CD4-positive, alpha-beta T cell treated with Interferon alpha-2 for 1 hour (primary cell): ENCODE measurements at regions not wholly inside any gene's neighbourhood (a gene's known extent, or its start where the extent isn't known, plus 50 kb on each side); places are given as distances from the start of the nearest gene placed in this dataset.
"Not testable (repeated sequence)": the region's sequence is repeated elsewhere in the genome, so short reads cannot be mapped to it uniquely, and the experiment has no call there.

ENCODE experiments used
- DNase-seq, 2 donors: peaks; one replicate each; pipeline ENCODE4 v3.0.0-alpha.2; 2020 to 2022

GRCh38 chr2:107128381-107128780, 242.4 kb upstream of the ST6GAL2 start:
- DNase-seq = no peak

- no peak for DNase-seq
Measured at GRCh38 chr2:107132070-107132469, 246.1 kb upstream of the ST6GAL2 start.

- DNase-seq = no peak
Measured at GRCh38 chr2:107132746-107133145, 246.8 kb upstream of the ST6GAL2 start.

GRCh38 chr2:107133412-107133811, 247.4 kb upstream of the ST6GAL2 start:
- DNase-seq = no peak

GRCh38 chr2:107136733-107137132, 250.8 kb upstream of the ST6GAL2 start:
- DNase-seq = no peak

- DNase-seq = no peak
Measured at GRCh38 chr2:107137706-107138105, 251.7 kb upstream of the ST6GAL2 start.

- DNase-seq = no peak
Measured at GRCh38 chr2:107146181-107146580, 260.2 kb upstream of the ST6GAL2 start.

GRCh38 chr2:107146645-107147044, 260.7 kb upstream of the ST6GAL2 start:
- DNase-seq = not testable (repeated sequence)

- DNase-seq = no peak
Measured at GRCh38 chr2:107148055-107148454, 262.1 kb upstream of the ST6GAL2 start.

GRCh38 chr2:107148496-107148895, 262.5 kb upstream of the ST6GAL2 start:
- no peak for DNase-seq

- no peak for DNase-seq
Measured at GRCh38 chr2:107160640-107161239, 274.8 kb upstream of the ST6GAL2 start.

- DNase-seq = no peak
Measured at GRCh38 chr2:107168141-107168540, 282.2 kb upstream of the ST6GAL2 start.

GRCh38 chr2:107174171-107174570, 288.2 kb upstream of the ST6GAL2 start:
- no peak for DNase-seq

- DNase-seq = no peak
Measured at GRCh38 chr2:107182981-107183380, 297.0 kb upstream of the ST6GAL2 start.

GRCh38 chr2:107187870-107188269, 301.9 kb upstream of the ST6GAL2 start:
- no peak for DNase-seq

- DNase-seq = no peak
Measured at GRCh38 chr2:107195631-107196030, 309.7 kb upstream of the ST6GAL2 start.

GRCh38 chr2:107197594-107198294, 311.8 kb upstream of the ST6GAL2 start:
- DNase-seq = no peak

GRCh38 chr2:107202962-107203591, 317.1 kb upstream of the ST6GAL2 start:
- DNase-seq = no peak

GRCh38 chr2:107215401-107216350, 329.7 kb upstream of the ST6GAL2 start:
- DNase-seq = no peak

GRCh38 chr2:107218208-107218607, 332.2 kb upstream of the ST6GAL2 start:
- DNase-seq = no peak

- no peak for DNase-seq
Measured at GRCh38 chr2:107222466-107222865, 336.5 kb upstream of the ST6GAL2 start.

GRCh38 chr2:107235491-107236254, 349.7 kb upstream of the ST6GAL2 start:
- no peak for DNase-seq
